Posterior vena cava (tissue), 2 donors: ENCODE measurements at regions not wholly inside any gene's neighbourhood (a gene's known extent, or its start where the extent isn't known, plus 50 kb on each side); places are given as distances from the start of the nearest gene placed in this dataset.

ENCODE experiments used
- DNase-seq: peaks from one replicate; pipeline ENCODE4 v3.0.0-alpha.2; 2020; ENCODE audit warnings: low spot score
- intact Hi-C, 2 donors: fragments of 100-400 bp; cut with DNase I; formaldehyde crosslinking; loops; one replicate each; pipeline versions ENCODE4 v1.14.1 to v1.14.2; 2022 to 2023
- donor health status: DM: yes; HTN: yes; CAD: no.
- donor health status: DM: yes; HTN: yes; CAD: no.

DNA sequence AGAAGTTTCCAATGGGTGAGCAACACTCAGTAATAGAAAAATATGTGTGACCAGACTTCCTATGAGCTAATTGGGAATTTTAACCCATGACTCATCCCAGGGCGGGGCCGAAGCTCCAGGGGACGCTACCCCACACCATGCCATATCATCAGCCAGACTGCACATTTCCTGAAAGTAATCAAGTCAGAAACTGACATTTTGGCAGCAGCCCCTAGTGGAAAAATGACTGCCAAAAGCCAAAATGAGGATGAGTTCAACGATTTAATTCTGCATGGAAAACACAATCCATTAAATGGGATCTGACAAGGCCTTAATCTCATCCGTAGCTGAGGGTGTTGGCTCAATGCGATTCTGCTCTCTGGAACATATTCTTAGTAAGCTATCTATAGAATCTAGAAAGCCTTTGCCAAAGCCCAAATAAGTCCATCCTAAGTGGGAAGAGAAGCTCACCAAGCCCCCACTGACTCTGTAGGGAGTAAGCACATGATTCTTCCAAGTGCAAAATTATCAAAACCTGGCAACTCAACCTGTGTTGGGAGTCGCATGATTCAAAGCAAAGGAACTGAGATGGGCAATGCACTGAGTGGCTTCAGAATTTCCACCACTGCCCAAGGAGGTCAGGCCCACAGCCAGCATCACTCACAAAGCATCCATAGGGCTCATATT is 93.1 kb upstream of the PDE1C start:
- DNase-seq, result peak; percentile 90
- intact Hi-C loops, result loop anchor here in 1 of 2 donors (5.0 kb wide), 2 partner anchors 71 to 281 kb away; no protein-coding TSS in a partner anchor

DNA sequence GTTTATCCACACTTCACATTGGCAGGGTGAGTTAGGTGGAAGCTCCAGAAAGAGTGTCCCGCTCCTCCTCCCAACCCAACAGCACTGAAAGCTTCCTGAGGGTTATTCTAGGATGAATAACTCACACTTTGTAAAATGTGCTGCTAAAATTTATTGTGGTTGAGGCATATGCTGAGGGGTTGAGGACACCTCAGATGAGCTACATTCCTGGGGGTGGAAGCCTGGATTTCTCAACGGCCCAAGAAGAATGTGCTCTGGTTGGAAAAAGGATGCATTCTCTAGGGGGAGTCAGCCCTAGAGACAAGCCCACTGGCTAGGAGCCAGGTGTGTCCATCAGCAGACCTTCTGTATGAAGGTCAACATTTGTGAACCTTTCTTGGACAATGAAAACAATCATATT is 91.5 kb upstream of the PDE1C start:
- no peak for DNase-seq
- intact Hi-C loops, result loop anchor here in 1 of 2 donors (5.0 kb wide), 2 partner anchors 69 to 279 kb away; no protein-coding TSS in a partner anchor

DNA sequence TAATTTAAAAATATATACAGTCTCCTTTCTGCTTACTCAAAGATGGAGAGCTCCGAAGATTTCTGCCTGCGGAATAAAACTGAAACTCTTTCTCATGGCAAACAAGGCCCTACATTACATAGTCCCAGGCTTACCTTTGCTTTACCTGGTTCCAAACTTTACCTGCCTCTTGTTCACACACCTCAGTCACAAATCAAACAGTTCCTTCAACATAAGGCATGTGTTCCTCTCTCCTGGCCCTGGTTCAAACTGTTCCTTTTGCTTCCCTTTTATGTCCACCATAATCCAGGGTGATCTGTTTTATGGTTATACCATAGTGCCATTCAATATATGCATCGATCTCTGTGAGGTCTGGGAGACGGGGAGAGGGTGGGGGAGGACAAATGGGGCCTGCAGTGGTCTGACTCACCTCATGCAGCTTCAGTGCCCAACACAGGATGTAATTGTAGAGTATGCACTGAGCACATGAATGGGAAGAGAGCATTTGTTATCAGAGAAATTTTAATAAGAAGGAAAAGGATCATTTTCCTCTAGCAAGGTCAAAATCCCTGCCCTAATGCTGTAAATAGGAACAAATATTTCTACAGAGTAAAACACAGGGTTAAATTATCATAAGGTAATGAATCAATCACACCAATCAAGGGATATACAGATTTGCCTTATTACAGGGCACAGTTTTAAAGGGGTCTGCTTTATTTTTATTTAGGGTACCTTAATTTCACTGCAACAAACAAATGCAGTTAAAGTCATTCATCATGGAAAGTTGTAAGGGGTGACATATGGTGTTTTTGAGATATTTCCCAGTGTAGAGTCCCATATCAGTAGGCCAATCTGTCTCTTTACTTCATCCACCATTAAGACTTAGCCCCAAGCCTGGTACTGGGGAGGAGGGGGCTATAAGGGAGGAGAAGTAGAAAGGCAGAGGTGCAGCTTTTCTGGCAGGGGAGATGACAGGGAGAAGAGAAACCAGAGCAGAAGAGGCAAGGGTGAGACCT is 88.8 kb upstream of the PDE1C start:
- DNase-seq, result no peak
- intact Hi-C loops, result no loop called here

DNA sequence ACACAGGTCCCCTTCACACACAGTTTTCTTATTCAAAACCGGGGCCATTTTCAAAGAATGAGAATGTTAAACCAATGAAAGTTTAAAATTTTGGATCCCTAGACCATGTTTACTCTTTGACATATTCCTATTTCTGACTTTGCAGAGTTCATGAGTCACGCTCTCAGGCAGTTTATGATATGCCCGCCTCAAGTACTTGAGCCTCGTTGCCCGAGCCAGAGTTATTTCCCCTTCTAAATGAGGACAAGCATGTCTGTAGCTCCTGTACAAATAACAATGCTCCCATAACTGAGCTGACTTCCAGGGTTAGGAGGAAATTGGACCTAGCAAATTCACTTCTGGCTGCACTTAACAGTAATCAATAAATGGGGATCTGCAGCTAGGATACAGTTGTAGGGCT is 87.9 kb upstream of the PDE1C start:
- DNase-seq, result no peak
- intact Hi-C loops, result no loop called here

DNA sequence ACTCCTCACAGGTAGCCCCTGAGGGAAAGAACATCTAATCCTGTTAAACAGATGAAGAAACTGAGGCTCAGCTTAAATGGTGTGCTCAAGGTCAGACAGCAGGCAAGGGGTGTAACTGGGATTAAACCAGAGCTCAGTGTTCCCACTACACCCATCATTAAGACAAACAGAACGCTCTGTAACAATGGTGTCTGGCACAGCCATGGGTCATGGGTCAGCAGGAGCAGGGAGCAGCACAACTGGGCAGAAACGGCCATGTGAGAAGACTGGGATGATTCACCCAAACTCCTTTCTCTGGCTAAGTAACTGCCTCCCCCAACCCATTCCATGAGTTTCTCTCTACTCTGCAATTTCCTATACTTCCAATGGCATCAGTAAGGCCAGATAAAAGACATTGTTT is 85.5 kb upstream of the PDE1C start:
- no peak for DNase-seq
- intact Hi-C loops, result no loop called here

DNA sequence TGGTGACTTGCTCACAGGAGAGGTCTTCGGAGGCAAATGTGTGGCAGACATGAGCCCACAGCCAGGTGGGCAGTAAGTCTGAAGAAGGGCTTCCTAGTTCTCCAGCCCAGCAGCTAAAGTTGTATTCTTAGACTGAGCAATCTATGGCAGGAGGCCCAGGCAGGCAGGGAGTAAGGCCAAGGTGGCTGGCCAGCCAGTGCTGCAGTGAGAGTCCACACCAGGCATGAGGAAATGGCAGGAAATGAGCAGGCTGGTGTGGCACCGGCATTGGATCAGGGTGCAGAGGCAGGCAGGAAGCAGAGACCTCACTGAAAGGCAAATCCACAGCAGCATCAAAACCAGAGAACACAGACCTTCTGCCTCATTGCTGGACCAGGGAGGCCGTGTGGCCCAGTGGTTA is 84.6 kb upstream of the PDE1C start:
- intact Hi-C loops, result no loop called here

DNA sequence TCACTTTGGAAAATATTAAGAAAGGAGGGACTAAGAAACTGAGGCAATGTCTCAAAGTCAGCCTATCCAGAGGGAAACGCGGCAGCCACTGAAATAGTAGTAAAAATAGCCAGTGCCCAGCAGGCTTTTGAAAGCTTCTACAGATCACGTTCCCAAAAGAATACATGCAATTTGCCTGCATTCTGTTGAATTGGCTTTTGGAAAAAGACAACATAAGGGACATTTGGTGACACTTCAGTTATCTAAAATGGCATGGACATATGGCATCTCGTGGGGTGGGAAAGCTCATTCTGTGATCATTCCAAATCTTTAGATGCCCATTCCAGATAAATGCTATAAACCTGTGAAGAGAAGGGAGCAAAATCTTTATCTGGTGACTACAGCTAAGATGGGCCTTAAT is 82.8 kb upstream of the PDE1C start:
- intact Hi-C loops, result no loop called here
- no peak for DNase-seq

More for the DNA sequence above, 84.6 kb upstream of the PDE1C start:
- peak; percentile 82 for DNase-seq

DNA sequence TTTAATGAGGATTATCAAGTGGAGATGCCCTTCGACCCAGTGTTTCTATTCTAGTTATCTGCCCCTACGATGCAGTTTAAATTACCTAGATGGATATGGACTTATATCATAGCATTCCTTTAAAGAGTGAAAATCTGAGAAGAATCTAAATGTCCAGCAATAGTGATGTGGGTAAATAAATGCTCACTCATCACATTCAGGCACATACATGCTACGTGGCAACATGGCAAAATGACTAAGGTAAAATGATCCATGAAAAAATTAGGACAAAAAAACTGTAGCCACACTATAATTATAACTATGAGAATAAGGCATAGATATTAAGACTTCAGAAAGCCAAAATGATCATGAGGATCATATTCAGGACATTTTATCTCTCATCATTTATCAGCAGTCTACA is 82.4 kb upstream of the PDE1C start:
- intact Hi-C loops, result no loop called here
- DNase-seq, result no peak

DNA sequence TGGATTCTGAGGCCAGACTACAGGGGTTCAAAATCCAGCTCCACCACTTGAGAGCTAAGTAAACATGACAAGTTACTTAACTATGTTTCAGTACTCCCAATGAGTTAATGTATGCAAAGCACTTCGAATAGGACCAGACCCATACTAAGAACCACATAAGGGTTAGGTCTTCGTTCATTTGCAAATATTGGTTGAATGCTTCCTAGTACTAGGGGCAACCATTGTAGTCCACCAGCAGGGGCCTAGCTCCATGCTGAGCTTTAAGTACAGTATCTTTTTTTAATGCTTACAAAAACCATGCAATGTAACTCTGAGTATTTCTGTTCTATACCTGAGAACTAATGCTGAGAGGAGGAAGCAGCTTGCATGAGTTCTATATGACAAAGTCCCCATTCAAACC is 80.4 kb upstream of the PDE1C start:
- no peak for DNase-seq
- intact Hi-C loops, result no loop called here

DNA sequence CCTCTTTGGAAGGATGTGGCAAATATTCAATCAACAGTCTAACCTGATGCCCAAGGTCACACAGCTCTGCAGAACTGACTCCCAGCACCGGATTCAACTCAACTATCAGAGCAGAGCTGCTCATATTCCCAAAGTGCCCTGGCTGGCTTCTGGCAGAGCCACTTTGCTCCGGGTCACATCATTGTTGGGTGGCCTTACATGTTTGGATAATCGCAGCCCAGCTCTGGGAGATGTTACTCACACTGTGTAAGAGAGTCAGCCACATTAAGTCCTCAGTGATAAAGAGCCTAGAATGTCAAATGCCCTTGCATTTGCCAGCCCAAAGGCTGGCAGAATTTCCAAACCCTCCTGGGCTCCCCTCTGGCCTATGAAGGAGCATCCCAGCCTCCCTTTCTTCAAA is 79.8 kb upstream of the PDE1C start:
- intact Hi-C loops, result no loop called here
- DNase-seq, result no peak

DNA sequence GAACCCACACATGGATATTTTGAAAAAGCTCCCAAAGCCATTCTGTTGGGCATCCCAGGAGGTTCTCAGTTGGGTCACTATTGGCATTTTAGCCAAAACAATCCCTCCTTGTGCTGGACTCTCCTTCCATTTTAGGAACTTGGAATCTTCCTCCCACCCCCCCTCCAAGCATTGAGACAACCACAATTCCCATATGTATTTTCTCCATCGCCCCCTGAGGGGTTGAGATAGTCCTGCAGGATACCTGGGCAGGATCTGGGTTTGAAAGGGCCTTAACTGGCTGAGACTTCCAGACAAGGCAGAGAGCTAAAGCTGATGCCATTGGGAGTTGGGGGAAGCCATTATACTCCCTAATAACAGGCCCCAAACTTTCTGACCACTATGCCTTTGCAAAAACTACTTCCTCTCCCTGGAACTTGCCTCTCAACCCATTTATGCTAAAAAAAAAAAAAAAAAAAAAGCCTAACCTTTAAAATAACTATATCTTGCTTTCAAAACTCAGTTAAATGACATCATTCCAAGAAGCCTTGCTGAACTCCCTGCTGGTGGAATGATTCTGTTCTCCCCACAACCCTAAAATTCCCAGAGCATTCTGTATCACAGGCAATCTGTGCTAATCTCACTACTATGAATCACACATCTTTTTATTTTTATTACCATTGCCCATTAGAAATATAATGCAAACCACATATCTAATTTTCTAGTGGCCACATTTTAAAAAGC is 77.5 kb upstream of the PDE1C start:
- intact Hi-C loops, result no loop called here
- DNase-seq, result no peak

DNA sequence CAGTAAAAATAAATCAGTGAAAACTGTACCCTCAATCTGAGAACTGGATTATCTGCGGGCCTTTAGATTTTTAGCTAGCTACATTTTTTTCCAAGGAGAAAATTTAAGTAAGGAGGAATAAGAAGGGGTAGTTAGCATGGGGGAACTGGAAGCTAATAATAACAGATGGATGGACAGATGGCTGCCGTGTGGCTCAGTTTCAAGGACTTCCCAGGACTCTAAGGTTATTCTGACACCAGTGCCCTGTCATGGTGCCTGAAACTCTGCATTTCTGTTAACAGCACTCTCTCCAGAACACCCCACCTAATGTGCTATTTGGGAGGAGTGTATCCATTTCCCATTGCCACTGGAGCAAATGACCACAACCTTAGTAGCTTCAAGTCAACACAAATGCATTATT is 75.7 kb upstream of the PDE1C start:
- no peak for DNase-seq
- intact Hi-C loops, result no loop called here

DNA sequence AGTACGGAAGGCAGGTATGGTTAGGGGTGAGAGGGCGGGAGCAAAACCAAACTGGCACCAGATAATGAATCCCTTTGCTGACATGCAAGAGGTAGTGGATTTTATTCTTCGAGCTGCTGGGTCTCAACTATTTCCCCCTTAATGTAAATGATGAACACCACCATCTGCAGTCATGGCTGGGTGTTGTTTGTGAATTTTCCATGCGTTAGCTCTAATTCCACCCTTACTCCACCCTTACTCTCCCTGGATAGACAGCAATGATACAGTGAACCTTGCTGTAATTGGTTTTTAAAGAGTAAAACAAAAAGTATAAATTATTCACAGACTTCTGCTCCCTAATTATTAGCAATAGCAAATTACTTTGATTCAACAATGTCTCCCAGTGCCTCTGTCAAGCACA is 74.5 kb upstream of the PDE1C start:
- DNase-seq, result no peak
- intact Hi-C loops, result no loop called here

DNA sequence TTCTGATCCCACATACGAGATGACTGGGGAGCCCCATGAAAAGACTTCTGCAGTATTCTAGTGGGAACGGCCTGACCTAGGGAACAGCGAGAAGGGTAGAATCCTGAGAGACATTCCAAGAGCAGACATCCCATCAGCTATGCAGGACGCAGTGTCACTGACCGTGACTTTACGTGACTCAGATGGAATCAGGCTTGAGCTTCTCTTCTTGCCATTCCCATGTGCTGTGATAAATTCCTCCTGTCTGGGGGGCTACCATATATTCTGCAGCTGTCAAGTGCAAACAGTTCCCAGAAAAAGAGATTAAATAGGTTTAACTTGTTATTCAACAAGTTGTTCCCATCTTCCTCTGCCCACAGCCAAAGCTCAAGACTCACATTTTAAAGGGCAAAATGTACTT is 73.1 kb upstream of the PDE1C start:
- DNase-seq, result no peak
- intact Hi-C loops, result no loop called here

DNA sequence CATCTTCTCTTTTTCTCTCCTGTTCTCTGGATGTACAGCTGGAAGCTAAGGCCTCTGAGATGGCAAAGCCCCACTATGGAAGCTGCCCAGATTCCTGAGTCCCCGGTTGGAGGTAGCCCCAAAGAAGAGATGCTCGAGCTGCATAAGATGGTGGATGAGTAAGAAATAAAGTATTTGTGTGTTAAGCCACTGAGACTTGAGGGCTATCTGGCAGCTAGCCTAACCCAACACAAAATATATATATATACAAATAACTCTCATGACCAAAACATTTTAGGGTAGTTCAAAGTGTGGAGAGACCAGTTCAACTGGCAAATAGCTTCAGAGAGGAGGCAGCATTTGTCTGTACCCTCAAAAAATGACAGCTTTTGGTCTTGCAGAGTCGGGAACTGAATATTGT is 72.4 kb upstream of the PDE1C start:
- intact Hi-C loops, result no loop called here
- no peak for DNase-seq

DNA sequence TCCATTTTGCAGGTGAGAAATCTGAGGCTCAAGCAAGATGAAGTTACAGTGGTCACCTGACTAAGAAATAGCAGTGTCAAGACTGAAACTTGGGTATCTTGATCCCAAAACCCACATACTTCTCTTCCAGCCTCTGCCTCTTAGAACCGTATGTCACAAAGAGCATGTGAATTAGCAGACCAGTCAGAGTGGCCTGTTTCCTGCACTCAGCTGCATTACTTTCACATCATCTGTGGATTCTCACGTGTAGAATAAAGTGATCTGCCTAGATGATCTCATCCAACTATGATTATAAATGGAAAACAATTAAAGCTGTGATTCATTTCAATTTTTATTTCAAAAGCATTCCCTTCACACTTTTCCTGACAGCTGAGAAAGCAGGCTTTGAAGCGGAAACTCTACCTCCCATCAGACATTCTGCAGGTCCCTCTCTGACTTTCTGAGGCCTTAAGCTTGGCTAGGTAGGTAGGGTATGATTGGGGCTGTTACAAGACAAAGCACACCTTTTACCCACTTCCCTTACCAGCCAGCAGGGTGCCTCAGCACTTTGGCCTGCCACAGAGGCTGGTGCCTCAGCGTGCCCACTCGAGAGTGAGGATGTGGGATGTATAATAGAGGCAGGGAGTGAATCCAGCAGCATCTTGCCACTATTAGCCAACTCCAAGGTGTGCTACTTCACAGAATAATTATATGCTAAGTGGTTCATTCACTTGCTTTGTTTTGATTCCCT is 70.2 kb upstream of the PDE1C start:
- no peak for DNase-seq
- intact Hi-C loops, result no loop called here

DNA sequence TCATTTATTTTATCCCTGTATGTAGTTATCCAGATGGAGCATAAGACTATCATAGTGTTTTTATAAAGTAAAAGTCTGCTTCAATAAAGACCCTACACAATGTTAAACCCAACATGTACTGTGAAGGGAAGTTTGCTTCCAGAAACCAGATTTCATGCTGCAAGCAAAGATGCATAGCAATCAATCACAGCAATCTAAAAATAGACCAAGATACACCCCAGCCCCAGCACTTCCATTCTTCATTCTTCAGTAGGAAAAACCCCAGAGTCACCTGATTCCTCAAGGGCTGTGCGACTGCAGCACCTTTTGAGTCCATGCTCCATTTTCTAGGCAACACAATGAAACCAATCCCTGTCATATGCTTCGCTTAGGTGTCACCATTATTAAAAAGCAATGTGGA is 66.9 kb upstream of the PDE1C start:
- DNase-seq, result no peak
- intact Hi-C loops, result no loop called here

DNA sequence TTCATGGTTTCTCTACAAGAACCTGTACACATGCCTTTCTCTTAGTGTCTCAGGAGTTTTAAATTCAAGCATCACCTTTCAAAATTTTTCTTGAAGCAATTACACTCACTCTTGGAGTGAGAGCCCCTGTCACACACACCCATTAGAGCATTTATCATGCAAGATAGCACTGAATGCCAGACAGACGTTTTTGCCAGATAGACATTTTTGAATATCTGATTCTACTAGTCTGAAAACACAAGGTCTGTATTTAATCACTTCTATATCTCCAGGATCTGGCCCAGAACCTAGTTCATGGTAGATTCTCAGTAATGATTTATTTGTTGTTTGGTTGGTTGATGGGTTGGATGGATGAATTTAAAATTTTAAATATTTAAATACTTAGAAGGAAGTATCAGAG is 60.9 kb upstream of the PDE1C start:
- no peak for DNase-seq
- intact Hi-C loops, result no loop called here

DNA sequence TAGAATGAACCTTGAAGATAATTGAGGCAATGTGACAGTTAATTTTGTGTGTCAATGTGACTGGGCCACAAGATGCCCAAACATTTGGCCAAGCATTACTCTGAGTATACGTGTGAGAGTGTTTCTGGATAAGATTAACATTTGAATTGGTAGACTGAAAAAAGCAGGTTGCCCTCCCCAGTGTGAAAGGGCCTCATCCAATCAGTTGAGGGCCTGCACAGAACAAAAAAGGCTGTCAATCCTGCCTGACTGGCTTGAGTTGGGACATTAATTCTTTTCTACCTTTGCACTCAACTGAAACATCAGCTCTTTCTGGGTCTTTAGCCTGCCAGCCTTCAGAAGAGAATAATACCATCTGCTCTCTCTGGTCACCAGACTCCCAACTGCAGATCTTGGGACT is 56.6 kb upstream of the PDE1C start:
- intact Hi-C loops, result no loop called here
- DNase-seq, result no peak
